ENCODE measurements at regions not wholly inside any gene's neighbourhood (a gene's known extent, or its start where the extent isn't known, plus 50 kb on each side); places are given as distances from the start of the nearest gene placed in this dataset.

GRCh38 chr2:104052356-104052755 is 801.6 kb upstream of the POU3F3 start:
- Histone ChIP-seq H3K27me3 (ENCODE audit: insufficient read depth) (no peaks in the 10 kb centered on the region), H3K4me3 (no peak overlapping the region), H3K27ac (ENCODE audit: low read depth) (no peak overlapping the region), H2AFZ (peak overlapping the region; percentile 88; the same call in 1 of the 2 replicates), H3K4me2 (no peak overlapping the region), H3K79me2 (replicated peaks; ENCODE audit: insufficient read depth) (no peaks in the 10 kb centered on the region), H3K9me2 (ENCODE audit: insufficient read depth) (no peaks in the 10 kb centered on the region), H4K20me1 (replicated peaks; ENCODE audit: insufficient read depth) (no peaks in the 10 kb centered on the region), H3K4me1 (ENCODE audit: insufficient read depth) (peaks cover 7% of the 10 kb centered on the region), H3F3A (replicated peaks; ENCODE audit: low read depth) (no peaks in the 10 kb centered on the region), H3K36me3 (ENCODE audit: insufficient read depth) (no peaks in the 10 kb centered on the region)
- Mint-ChIP-seq H3K27ac (no peak overlapping the region), H3K27me3 (ENCODE audit: insufficient read depth, low read depth, poor library complexity) (no peaks in the 10 kb centered on the region), H3K36me3 (ENCODE audit: low read depth) (no peaks in the 10 kb centered on the region), H3K9me3 (no peaks in the 10 kb centered on the region), H3K4me3 (no peak overlapping the region), H3K4me1 (peaks cover 20% of the 10 kb centered on the region; the same call in 2 of the 3 replicates)
- TF ChIP-seq EZH2 (IDR thresholded peaks at IDR 0.05; ENCODE audit: low read depth, unreplicated experiment): no peak
- TF ChIP-seq STAT1 (IDR thresholded peaks at IDR 0.05; ENCODE audit: unreplicated experiment): no peak
- TF ChIP-seq CTCF (conservative IDR thresholded peaks at IDR 0.05; ENCODE audit: low read depth in 2 of 2): no peak
- no peak for TF ChIP-seq EZH2phosphoT487 (IDR thresholded peaks at IDR 0.05; ENCODE audit: unreplicated experiment)
- no peak for TF ChIP-seq ZNF114 (CRISPR knock-in tag; IDR thresholded peaks at IDR 0.05)
- no peak for TF ChIP-seq JUNB (IDR thresholded peaks at IDR 0.05; ENCODE audit: unreplicated experiment)
- TF ChIP-seq REST (IDR thresholded peaks at IDR 0.05; ENCODE audit: unreplicated experiment): no peak
- TF ChIP-seq ZNF331 (CRISPR knock-in tag; IDR thresholded peaks at IDR 0.05; ENCODE audit: low read depth): no peak
- TF ChIP-seq ETS1 (IDR thresholded peaks at IDR 0.05): no peak
- no peak for TF ChIP-seq ZNF462 (CRISPR knock-in tag; IDR thresholded peaks at IDR 0.05)
- TF ChIP-seq CREB1 (CRISPR knock-in tag; IDR thresholded peaks at IDR 0.05; ENCODE audit: low read depth): no peak
- no peak for TF ChIP-seq NANOG (IDR thresholded peaks at IDR 0.05; ENCODE audit: borderline replicate concordance)
- TF ChIP-seq POLR2AphosphoS5 (IDR thresholded peaks at IDR 0.05; ENCODE audit: low read depth): no peak
- ATAC-seq (no peak), DNase-seq (ENCODE audit: low spot score) (no peak)
